HG03196 (cell line): ENCODE measurements at regions not wholly inside any gene's neighbourhood (a gene's known extent, or its start where the extent isn't known, plus 50 kb on each side); places are given as distances from the start of the nearest gene placed in this dataset.
"Not testable (repeated sequence)": the region's sequence is repeated elsewhere in the genome, so short reads cannot be mapped to it uniquely, and the experiment has no call there.

Experiments
- ATAC-seq: cut with Tn5 transposase; IDR thresholded peaks from one replicate; pipeline ENCODE4 v1.9.1; 2021; ENCODE audit not compliant: unreplicated experiment

- no peak for ATAC-seq
Measured at GRCh38 chr14:51341338-51341737, 101.3 kb downstream of the TMX1 start.

GRCh38 chr14:51342226-51342625 lies 102.2 kb downstream of the TMX1 start:
- ATAC-seq = no peak

GRCh38 chr14:51351997-51352396 lies 112.0 kb downstream of the TMX1 start:
- ATAC-seq = no peak

GRCh38 chr14:51353901-51354300 lies 113.9 kb downstream of the TMX1 start:
- no peak for ATAC-seq

GRCh38 chr14:51354846-51355245 lies 114.8 kb downstream of the TMX1 start:
- no peak for ATAC-seq

- ATAC-seq = no peak
Measured at GRCh38 chr14:51356381-51356780, 116.3 kb downstream of the TMX1 start.

- no peak for ATAC-seq
Measured at GRCh38 chr14:51357250-51357649, 117.2 kb downstream of the TMX1 start.

- ATAC-seq = no peak
Measured at GRCh38 chr14:51360592-51360991, 120.5 kb downstream of the TMX1 start.

GRCh38 chr14:51365241-51365965 lies 125.4 kb downstream of the TMX1 start:
- ATAC-seq = no peak

- not testable (repeated sequence) for ATAC-seq
Measured at GRCh38 chr14:51366460-51366859, 126.4 kb downstream of the TMX1 start.

- not testable (repeated sequence) for ATAC-seq
Measured at GRCh38 chr14:51366866-51367599, 127.0 kb downstream of the TMX1 start.

- no peak for ATAC-seq
Measured at GRCh38 chr14:51367600-51367931, 127.5 kb downstream of the TMX1 start.

- no peak for ATAC-seq
Measured at GRCh38 chr14:51368721-51369163, 128.7 kb downstream of the TMX1 start.

- no peak for ATAC-seq
Measured at GRCh38 chr14:51369814-51370213, 129.8 kb downstream of the TMX1 start.

GRCh38 chr14:51370758-51371386 lies 130.8 kb downstream of the TMX1 start:
- no peak for ATAC-seq

- not testable (repeated sequence) for ATAC-seq
Measured at GRCh38 chr14:51377186-51377585, 137.1 kb downstream of the TMX1 start.

GRCh38 chr14:51382506-51382905 lies 142.5 kb downstream of the TMX1 start:
- no peak for ATAC-seq

- no peak for ATAC-seq
Measured at GRCh38 chr14:51386411-51386810, 146.4 kb downstream of the TMX1 start.

GRCh38 chr14:51386983-51387735 lies 147.1 kb downstream of the TMX1 start:
- no peak for ATAC-seq

GRCh38 chr14:51392416-51392815 lies 152.4 kb downstream of the TMX1 start:
- no peak for ATAC-seq

GRCh38 chr14:51394384-51394783 lies 154.3 kb downstream of the TMX1 start:
- no peak for ATAC-seq
